Upper lobe of left lung (tissue), 4 donors: ENCODE measurements at regions not wholly inside any gene's neighbourhood (a gene's known extent, or its start where the extent isn't known, plus 50 kb on each side); places are given as distances from the start of the nearest gene placed in this dataset.

Experiments used
- CTCF ChIP-seq, 6 experiments: fragments of 450-650 bp in 4 of 6; fragments of 200-600 bp in 2 of 6; sonication (generic) in 2 of 6; IDR thresholded peaks; one replicate each; pipeline ENCODE4 v1.5.1; 2016 to 2019; ENCODE audit warnings: antibody characterized with exemption in 6 of 6
- EP300 ChIP-seq, 4 donors: sonication (generic); formaldehyde crosslinking; IDR thresholded peaks; one replicate each; pipeline ENCODE4 v1.5.1; 2017; ENCODE audit warnings: antibody characterized with exemption in 4 of 4, control low read depth in 2 of 4
- POLR2A ChIP-seq, 4 donors: fragments of 450-650 bp; IDR thresholded peaks; one replicate each; pipeline ENCODE4 v1.5.1; 2016 to 2017; ENCODE audit warnings: antibody characterized with exemption in 4 of 4, mild to moderate bottlenecking in 2 of 4
- POLR2AphosphoS5 ChIP-seq, 2 donors: sonication (generic); formaldehyde crosslinking; IDR thresholded peaks; one replicate each; pipeline ENCODE4 v1.5.1; 2017; ENCODE audit warnings: antibody characterized with exemption in 2 of 2

GRCh38 chr17:78305801-78306200 is 54.1 kb downstream of the SOCS3 start:
- TF ChIP-seq CTCF (IDR thresholded peaks at IDR 0.05) (no peak), POLR2A (IDR thresholded peaks at IDR 0.05) (no peak), POLR2AphosphoS5 (IDR thresholded peaks at IDR 0.05) (no peak), EP300 (IDR thresholded peaks at IDR 0.05) (no peak)
